IPS-NIHi7 (cell line): ENCODE measurements at regions not wholly inside any gene's neighbourhood (a gene's known extent, or its start where the extent isn't known, plus 50 kb on each side); places are given as distances from the start of the nearest gene placed in this dataset.

Source experiments
- DNase-seq: peaks from one replicate; pipeline ENCODE4 v3.0.0; 2012; ENCODE audit warnings: mixed read lengths; ENCODE audit errors: extremely low spot score

DNA sequence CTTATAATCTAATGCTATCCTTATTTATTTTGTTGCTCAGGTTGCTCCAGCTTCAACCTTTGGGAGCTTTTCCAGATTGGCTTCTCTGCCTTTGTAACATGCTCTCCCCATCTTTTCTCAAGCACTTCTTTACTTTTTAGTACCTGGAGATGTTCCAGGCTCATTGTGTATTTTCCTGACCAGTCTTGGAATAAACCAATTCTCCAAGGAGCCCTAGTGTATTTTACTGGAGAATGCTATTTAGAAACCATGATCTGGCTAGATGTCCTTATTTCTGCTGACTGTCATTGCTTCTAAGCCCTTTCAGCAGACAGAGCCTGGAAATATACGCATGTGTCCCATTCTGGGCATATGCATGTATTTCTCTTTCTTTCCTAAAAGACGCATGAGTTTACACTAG is 95.7 kb downstream of the EMX2 start:
- no peak for DNase-seq

- no peak for DNase-seq
These were observed 96.2 kb downstream of the EMX2 start for GRCh38 chr10:117638664-117639200.

DNA sequence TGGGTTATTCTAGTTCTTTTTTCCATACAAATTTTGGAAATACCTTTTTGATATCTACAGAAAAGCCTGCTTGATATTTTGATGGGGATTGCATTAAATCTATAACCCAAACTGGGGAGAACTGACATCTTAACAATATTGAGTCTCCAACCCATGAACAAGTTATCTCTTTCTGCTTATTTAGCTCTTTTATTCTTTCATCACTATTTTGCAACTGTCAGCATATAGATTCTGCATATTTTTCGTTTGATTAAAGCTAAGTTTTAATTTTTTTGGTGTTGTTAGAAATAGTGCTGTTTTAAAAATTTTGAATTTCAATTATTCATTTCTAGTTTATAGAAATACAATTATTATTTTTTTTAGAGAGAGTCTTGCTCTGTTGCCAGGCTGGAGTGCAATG is 97.9 kb downstream of the EMX2 start:
- no peak for DNase-seq

- no peak for DNase-seq
These were observed 104.2 kb downstream of the EMX2 start for GRCh38 chr10:117646718-117647117.

GRCh38 chr10:117647306-117647705 is 104.8 kb downstream of the EMX2 start:
- DNase-seq = no peak

- DNase-seq = no peak
These were observed 108.6 kb downstream of the EMX2 start for GRCh38 chr10:117651121-117651520.

DNA sequence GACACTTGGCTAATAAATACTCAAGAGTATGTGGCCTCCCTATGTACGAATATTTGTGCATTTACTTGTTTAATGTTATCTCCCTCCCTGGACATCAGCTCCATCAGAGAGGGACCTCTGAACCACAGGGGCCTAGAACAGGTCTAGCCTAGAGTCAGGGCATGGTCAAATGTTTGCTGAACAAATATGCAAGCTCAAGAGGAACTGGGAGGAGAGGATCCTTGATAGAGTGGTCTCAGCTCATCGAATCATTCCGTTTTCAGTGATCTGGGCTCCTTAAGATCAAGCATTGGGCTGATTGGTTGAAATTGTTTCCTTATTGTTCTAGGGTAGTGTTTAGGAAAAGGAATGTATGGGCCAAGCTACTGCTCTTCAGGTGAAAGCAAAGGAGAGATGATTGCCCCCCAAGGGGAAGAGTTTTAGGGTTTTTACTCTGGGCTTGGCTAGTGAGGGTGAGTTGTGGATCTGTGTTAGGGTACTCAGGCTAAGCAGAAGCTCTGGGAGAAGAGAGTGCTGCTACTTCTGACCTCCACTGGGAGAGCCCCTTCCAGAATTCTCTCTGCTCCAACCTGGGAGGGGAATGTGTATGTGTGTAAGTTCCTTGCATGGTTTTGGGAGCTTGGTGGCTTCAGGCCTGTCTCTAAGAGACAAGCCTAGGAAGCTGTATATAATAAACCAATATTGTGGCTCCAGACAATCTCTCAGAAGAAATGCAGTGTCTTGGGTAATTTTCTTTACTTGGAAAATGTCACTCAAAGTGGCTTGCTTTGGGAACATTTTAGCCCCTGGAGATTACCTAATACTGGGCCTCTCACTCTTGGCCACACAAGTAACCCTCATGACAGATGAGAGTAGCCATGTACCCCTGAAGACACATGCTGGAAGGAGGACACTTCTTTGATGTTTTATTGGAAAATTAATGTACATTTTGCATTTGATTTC is 110.0 kb downstream of the EMX2 start:
- DNase-seq = no peak

DNA sequence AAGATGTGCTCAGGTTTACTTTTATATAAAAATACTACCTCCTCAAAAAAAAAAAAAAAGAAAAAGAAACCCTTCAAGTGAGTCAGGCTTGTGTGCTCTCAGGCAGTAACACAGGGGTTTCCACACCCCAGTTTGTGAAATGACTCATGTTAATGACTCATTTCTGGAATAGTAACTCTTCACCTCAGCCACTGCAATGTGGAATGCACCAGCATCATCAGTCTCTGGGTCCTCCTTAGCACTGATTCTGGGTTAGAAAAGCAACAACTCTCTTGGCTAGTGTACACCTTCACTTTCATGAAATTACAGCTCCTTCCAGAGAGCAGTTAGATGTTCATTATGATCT is 110.6 kb downstream of the EMX2 start:
- no peak for DNase-seq

- no peak for DNase-seq
These were observed 111.6 kb downstream of the EMX2 start for GRCh38 chr10:117654105-117654504.

DNA sequence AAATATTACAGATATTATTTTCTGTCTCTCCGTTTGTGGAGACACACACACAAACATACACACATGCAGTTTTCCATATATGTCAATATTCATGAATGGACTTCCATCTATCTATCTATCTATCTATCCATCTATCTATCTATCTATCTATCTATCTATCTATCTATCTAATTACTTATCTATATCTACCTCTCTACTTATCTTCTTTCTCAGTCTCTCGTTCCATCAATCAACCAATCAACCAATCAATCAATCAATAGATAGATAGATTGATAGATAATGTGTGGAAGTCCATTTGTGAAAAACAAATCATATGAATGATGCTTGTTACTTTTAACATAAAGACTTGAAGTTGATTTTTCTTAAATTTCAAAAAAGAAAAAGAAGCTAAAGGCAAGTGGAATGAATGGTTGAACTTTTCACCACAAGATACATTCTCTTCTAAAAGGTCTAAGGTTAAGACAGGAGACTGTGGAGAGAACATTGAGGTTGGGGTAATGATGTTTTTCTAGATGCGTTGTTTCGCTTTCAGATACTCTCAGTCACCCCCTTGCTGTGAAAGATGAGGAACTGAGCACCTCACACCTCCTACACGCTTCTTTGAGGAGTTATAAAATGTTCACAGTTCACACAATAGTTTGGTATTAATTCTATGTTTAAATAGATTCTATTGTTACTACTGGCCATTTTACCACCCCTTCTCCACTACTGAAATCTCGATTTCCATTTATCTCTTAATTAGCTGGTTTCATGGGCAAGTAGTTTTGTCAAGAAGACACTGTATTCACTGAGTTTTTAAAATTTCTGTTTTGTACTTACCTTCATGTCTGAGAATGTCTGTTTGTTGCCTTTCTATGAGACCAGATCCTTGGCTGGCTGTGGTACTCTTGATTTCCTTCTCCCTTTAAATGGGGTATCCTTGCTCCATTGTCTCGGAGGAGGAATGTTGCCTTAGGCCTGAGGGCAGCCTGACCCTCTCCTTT is 114.1 kb downstream of the EMX2 start:
- no peak for DNase-seq

GRCh38 chr10:117661316-117661715 is 118.8 kb downstream of the EMX2 start:
- DNase-seq = no peak

DNA sequence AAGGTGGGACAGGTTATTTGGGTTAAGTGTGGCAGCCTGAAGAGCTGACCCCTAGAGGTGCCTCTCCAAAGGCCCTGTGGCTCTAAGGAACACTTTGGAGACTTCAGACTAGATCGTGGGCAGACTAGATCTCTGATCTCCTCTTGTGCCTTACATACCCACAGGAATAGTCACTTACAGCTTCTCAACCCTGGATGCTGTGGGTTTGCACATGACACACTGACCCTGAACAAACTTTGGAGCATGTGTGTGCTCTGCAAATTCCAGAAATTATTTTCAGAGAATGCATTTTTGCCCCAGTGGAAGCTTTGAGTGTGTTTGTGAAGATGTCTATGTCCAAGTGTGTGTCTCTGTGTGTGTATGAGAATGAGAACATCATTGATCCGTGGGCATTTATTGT is 119.6 kb downstream of the EMX2 start:
- no peak for DNase-seq

DNA sequence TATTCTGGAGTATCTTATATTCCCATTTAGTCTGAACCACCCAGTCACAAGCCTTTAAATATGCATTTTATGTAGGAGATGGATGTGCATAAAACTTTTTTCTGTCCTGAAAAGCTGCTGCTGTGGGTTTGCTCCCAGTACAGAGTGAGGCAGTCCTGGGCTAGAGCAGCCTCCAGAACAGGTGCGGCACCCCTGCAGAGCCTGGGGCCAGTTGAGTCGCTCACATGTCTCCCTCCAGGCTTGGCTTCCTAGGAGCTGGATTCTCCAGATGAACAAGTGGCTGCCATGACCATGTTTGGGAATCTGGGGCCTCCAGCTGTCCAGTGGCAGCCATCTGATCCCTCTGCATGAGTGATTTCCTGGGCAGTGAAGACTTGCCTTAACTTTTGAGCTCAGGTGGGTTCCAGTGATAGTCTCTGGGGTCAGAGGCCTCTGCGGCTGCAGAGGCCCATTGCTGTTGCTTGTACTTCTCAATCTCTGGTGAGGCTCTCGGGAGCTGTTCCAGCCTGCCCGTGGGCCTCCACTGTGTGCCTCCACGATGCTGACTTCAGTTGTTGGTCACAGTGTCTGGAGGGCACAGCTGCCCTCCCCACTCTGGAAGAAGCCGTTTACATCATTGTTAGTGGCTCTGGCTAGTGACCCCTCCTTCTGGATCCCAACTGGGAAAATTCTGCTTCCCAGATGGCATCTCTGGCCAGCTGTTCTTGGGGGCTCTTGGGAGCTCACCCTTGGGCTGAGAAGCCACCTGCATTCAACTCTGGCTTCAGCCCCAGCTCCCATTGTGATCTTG is 120.4 kb downstream of the EMX2 start:
- no peak for DNase-seq

DNA sequence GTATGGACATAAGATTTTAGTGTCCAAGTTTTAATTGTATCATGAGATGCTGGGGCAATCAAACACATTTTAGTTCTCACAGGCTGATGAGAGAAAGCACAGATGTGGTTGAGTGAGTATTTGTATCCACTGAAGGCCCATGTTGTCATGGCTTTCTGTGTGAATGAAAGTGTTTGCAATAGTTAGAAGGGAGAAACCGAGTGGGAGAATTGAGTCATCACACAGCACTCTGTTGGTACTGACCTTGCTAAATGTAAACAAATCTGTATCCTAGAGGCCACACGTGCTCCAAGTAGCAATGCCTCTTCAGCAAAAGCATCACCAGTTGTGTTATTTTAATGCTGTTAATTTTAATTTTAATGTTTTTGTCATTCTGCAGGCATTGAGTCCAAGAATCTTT is 121.2 kb downstream of the EMX2 start:
- no peak for DNase-seq

GRCh38 chr10:117664288-117664687 is 121.7 kb downstream of the EMX2 start:
- DNase-seq = no peak

DNA sequence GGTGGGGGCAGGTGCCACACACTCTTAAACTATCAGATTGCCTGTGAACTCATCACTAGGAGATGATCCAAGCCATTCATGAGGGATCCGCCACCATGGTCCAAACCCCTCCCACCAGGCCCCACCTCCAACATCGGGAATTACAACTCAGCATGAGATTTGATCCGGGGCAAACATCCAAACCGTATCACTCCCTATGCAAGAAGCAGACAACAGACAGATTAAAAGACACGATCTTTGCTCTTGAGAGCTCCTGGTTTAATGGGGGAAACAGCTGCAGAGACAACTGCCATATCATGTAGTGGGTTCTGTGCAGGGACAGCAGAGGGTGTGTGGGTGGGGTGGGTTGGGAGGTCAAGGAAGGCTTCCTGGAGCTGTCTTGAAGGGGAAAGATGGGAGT is 123.6 kb downstream of the EMX2 start:
- no peak for DNase-seq

DNA sequence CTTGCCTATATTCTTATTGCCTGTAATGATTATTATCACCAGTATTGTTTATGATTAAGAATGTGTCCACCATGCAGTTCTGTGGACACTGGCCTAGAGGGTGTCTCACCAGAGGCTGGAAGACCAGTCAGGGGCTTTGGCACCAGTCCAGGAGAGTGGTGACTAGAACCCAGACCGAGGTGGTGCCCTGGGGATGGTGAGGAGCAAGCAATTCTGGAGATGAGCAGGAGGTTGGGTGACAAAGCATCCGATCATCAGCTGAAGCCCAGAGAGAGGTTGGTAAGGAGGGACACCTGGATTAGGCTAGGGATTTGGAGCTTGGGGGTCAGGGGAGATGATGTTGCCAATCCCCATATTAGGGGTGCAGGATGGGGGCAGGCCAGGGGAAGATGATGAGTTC is 124.4 kb downstream of the EMX2 start:
- DNase-seq = no peak

DNA sequence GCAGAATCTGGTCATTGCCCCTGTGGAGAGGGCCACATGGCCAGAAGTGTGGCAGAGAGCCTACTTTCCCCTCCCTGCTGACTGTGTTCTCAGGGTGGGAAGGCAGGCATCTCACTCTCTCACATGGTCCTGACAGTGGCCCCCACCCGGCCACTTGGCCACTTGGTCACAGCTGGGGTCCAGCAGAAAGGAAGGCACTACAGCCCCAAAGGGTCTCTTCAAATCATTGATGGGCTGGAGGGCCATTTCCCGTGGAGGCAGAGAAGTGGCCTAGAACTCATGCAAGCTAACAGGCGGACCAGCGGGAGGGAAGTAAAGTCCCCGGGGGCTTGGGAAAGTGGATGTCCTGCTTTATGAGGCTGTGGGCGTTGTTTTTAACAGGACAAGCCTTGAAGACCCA is 125.3 kb downstream of the EMX2 start:
- DNase-seq = no peak

DNA sequence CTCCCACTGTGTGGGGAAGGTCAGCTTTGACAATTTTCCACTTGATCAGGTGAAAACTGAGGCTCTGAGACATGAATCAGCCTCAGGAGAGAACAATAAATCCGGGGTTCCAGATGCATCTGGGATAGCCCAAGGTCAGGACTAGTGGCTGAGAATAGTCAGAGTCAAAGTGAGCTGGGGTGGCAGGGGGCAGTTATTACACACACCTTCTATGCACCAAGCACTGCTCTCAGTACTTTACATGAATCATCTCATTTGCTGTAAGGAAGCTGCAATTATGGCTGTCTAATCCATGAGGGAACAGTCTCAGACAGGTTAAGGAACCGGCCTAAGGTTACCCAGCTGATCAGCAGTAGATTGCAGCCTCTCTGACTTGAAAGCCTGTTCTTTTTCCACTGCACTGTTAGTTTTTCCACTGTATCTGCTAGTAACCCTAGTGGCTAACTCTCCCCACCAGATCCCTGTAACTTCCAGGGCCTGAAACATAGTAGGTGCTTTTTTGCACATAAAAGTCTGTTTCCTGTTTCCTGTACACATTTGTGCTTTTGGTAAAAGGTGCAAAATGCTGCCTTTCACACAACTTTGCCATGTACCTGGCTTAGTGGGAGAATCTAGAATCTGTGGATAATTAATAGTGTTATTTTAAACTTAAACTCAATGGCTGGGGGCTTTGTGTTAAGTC is 125.9 kb downstream of the EMX2 start:
- no peak for DNase-seq

GRCh38 chr10:117669122-117669521 is 126.6 kb downstream of the EMX2 start:
- no peak for DNase-seq
